ENCODE measurements at regions not wholly inside any gene's neighbourhood (a gene's known extent, or its start where the extent isn't known, plus 50 kb on each side); places are given as distances from the start of the nearest gene placed in this dataset.

DNA sequence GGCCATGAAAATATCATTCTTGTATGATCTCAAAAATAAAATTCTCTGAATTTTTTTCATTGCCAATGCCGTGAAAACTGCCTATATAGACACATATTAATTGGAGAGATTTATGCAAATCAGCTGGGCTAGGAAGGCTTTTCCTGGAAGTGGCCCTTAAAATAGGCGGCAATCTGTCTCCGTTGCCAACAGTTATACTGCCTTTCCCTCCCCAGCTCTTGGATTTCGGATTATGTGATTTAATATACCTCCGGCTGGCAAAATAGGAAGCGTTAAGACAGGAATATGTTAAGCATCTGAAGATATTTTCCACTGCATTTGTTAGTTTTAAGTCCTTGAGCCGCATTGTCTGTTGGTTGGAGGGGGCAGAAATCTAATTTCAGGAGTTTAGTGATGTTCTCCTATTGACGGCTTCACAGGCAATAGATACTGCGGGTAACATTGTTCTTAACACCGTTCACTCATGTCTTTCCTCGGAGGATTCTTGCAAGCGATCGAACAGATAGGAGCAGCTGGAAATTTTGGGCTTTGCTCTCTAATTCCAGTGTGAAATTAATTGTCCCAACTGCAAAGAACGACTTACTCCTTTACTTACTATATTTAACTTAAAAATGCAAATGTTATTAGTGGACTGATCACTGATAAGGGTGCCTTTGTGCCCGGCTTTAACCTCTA lies 113.3 kb downstream of the LINC00237 start:
- no peak for FAIRE-seq

DNA sequence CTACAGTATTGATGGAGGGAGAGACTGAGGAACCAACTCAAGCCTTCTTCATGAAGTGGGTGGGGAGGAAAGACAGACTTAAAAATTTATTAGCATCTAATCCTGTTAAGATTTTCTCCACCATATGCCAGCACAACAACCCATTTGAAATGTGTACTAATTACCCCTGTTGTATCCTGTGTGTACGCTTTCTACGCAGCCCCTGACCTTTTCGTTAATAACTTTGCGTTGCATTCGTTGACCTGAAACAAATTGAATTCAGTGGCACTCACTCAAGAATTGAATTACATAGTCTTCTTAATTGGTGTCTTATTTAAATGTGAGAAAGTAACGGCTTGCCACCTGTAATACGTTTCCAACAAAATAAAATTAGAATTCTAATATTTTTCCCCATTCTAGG lies 113.9 kb downstream of the LINC00237 start:
- FAIRE-seq = no peak

DNA sequence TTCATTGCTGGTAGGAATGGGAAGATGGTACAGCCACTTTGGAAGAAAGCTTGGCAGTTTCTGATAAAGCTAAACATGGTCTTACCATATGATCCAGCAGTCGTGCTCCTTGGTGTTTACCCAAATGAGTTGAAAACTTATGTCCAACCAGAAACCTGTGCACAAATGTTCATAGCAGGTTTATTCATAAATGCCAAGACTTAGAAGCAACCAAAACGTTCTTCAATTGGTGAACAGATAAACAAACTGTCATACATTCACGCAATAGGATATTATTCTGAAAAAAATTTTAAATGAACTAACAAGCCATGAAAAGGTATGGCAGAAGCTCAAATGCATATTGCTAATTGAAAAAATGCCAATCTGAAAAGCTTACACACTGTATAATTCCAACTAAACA lies 117.1 kb downstream of the LINC00237 start:
- no peak for FAIRE-seq

DNA sequence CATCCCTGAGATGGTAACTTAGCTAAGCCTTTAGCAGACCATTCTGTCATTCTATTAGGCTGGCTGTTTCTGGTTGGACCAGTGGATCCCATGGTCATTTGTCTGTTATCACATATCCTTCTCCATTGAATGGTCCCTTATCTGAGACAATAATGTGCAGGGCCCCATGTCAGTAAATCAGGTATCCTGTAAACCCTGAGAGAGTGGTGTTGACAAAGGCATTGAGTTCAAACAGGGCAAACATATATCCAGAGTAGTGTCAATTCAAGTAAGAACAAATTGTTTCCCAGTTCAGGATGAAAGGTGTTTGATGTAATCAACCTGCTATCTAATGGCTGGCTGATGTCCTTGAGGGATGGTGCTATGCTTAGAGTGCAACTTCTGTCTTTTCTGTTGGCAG lies 126.2 kb downstream of the LINC00237 start:
- FAIRE-seq = no peak

DNA sequence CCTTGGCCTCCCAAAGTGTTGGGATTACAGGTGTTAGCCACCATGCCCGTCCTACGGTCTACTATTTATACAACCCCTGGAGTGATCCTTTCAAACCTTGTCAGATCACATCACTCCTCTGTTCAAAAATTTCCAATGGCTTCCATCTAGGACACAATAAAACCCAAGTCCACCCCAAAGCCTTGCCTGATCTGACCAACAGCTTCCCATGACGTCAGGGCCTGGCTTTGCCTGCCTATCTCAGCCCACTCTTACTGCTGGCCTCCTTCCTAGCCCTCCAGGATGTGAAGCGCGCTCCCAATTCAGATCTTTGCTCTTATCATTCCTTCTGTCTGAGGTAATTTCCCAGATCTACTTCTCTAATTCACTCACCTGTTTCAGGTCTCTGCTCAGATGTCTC lies 128.4 kb downstream of the LINC00237 start:
- no peak for FAIRE-seq

DNA sequence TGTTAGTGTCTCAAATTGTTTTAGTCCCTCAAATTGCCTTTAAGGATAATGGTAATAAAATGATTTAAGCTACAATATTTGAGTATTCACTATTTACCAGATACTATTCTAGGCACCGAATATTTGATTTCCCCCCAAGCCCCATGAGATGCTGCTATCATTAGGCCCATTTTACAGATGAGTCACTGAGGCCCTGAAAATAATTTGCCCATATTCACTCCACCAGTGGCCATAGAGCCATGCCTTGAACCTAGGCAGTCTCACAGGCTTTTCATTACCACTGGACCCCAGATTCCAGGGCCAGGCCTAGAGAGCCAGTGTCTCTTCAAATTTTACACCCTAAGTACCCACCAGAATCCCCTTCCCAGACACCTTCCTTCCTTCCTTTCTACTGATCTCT lies 133.7 kb downstream of the LINC00237 start:
- FAIRE-seq = no peak

DNA sequence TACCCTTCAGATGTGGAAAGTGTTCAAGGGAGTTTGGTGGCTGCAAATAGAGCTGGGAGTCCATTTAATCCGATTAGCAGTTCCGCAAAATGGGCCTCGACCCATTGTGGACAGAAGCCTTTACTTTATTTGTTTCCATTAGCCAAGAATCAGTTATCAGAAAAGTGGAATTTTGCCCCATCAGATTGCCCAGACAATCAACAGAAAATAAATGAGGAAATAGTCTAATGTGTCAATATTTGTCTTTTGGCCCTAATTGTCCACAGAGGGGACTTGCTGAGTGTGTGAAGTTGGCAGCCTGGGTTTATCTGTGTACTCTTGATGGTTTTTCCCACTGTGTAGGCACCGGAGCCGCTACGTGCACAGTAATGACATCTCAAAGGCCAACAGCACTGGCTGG lies 134.3 kb downstream of the LINC00237 start:
- FAIRE-seq = no peak

DNA sequence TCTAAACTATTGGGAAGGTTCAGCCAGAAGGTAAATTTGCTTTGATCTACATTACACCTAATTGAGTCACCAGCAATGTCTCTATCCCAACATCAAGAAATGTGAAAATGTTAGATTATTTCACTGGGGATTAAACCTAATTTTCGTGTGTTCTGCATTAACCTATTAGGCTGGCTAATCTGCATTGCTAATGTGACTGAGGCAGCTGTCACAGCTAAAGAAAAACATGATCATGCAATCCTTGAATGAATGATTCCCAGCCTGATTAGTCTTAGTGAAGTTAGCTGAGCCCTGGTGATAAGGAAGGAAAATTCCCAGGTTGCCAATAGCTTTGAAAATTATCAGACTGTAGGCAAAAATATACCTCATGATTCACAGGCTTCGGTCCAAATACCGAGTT lies 135.3 kb downstream of the LINC00237 start:
- no peak for FAIRE-seq

DNA sequence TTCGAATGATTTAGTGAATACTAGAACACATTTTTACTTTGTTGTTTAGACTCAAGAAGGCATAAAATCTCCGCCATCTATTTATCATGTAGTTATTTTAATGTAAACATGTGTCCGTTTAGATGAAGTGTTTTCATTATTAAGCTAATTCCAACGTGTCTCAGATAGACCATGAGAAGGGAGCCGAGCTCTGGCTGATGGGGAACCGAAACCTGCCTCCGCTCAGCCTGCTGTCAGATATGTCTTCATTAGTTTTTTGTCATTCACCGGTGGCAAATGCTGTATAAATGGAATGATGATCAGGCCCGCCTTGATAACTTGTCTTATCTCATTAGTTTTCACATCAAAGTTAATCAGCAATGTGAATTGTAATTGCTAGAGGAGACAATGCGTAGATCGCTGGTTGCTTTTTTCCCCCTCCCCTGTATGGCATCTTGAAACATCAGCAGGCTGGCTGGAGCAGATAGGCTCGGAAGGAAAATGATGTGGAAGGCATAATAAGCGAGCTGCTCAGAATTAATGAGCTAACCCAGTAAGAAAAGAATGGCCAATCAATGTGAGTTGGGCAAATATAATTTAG lies 136.4 kb downstream of the LINC00237 start:
- no peak for FAIRE-seq

DNA sequence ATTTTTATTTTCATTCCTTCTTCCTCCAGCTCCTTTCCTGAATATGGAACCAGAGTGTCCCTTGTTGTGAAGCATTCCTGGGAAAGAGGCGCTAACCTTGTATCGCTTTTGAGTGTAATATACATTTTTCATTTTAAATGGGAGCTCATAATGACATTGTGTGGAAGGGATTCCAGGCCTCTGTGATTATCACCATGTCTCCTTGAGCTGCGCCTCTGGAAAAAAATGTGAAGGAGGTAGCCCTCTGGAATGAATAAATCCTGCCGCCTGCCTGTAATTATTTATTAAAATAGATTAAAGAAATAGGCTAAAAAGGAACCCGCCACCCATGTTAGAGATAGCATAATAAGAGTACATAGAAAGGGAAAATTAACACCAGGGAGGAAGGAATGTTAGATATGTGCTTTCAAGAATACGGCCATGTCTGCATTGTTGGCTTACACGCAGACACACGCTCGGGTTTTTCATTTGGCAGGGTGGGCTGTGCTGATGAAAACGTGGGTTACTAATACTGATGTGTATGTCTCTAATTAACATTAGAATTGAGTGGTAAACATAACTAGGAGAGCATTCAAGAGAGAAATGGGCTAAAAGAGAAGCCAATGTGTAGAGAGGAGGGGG lies 138.5 kb downstream of the LINC00237 start:
- no peak for FAIRE-seq

DNA sequence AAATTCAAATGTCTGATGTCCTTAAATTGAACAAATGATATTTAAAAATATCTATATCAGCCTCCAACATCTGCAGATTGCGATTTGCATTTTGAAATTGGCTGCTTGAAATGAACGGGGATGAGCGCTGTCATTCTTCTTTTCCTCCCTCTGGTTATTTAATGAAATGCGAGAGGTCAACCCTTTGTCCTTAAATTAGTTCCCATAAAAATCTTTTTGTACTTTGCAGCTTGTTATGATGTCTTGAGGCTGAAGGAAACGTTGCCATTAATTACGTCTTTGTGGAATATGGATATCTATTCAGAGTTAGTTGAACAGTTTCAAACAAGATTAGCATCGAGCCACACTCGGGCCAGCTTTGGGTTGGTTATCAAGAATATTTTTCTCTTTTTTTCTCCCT lies 140.0 kb downstream of the LINC00237 start:
- FAIRE-seq = no peak

DNA sequence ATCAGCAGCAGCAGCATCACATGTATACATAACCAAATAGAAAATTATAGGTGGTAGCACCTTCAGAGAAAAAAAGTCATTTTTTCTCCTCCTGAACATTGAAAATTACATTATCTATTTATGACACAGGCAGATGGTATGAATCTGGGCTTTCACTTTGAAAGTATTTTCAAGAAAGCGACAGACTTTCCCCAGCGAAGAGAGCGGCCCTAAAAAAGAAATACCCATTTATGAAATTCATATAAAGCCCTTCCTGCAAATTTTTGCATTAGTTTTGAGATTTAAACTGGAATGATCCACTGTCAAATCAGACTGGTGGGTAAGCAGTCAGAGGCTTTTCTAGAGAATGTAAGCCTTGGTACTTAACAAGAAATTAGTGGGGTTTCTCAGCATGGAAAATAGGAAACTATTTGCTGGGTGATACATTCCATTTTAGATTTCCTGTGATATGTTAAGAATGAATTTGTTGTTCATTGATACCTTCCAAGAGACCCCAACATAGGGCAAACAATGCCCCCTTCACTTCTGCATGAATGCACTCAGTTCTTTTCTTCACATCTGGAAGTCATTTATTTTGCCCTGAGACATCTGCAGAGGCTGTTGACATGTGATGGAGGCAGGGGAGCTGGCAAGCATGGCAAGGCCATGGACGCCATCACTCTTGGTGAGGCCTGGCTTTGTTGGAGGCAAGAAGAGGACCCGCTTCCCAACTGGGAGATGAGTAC lies 147.0 kb downstream of the LINC00237 start:
- FAIRE-seq = no peak

DNA sequence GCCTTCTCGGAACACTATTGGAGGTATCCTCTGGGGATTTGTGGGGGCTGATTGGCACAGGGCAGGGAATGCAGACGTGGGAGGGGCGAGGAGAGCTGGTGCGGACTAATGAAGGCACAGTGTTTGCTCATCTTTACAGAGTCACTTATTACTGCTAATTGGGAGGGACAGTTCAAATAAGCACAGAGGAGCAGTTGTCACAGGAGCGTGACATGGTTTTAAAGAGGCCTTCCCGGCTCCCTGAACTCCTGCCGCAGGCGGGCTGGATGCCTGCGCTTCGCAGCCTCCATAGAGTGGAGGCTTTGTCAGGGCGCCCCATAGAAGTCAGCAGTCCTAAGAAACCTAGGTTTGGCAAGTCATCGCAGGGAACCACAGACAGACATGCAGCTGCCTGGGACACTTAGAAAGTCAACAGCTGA lies 149.6 kb downstream of the LINC00237 start:
- FAIRE-seq = no peak

DNA sequence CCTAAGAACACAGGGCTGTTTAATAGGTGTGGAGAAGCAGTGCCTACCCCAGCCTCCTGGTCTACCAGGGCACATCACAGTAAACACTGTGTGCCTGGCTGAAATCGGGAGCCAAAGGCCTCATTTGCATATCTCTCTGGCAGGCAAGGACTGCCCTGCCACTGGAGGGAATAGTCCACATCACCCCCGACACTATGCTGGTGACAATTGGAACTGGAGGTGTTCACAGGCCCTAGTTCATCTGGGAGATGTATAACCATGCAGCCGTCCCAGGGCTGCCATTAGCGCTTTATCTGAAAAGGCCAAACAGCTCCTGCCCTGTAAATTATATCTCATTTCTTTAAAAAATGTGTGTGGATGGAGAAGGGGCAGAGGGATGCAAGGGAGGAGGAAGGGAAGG lies 150.3 kb downstream of the LINC00237 start:
- no peak for FAIRE-seq

DNA sequence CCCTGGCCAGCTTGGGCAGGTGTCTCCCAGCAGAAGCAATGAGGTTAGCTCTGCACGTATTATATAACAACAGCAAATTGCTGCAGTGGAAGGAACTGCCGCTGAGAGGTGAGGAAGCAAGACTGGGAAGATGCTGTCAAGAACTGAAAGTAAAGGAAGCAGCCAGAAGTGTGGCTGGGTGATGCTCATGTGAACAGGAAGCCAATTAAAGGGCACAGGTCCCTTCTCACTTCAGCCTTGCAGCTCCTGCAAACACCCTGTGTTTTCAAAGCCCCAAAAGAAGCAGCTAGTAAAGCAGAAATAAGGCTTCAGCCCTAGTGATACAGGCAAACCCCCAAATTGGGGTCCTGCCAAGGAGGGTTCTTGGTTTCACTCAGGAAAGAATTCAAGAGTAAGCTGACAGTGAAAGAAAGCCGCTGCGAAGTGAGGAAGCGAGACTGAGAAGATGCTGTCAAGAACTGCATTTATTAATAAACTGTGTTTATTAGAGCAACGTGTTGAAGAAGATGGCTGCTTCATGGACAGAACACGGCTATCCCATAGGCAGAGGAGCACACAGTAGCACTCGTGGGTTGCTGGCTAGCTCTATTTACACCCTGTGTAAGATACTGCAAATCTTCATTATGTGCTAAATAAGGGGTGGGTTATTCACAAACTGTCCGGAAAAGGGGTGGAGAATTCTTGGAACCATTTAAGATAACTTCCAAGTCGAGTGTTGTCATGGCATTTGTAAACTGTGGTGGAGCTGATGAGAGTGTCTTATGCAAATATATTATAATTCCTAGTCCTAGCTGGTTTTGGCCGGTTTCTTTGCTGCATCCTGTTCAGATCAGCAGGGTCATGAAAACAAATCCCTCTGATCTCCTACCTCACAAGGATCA lies 152.2 kb downstream of the LINC00237 start:
- FAIRE-seq = no peak

DNA sequence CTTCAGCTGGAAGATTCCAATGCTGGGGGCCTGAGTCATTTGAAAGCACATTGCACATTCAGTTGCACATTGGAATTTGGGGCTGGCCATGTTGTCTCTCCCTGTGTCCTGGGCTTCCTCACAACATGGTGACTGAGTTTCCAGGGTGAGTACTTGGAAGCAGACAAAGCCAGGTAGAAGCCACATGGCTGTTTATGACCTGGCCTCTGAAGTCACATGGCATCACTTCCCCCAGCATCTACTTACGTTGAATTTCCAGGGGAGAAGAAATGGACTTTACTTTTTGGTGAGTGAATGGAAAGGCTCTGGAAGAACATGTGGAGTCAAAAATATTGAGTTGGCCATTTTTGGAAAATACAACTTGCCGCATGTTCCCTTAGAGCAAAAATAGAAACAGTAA lies 155.5 kb downstream of the LINC00237 start:
- FAIRE-seq = no peak

DNA sequence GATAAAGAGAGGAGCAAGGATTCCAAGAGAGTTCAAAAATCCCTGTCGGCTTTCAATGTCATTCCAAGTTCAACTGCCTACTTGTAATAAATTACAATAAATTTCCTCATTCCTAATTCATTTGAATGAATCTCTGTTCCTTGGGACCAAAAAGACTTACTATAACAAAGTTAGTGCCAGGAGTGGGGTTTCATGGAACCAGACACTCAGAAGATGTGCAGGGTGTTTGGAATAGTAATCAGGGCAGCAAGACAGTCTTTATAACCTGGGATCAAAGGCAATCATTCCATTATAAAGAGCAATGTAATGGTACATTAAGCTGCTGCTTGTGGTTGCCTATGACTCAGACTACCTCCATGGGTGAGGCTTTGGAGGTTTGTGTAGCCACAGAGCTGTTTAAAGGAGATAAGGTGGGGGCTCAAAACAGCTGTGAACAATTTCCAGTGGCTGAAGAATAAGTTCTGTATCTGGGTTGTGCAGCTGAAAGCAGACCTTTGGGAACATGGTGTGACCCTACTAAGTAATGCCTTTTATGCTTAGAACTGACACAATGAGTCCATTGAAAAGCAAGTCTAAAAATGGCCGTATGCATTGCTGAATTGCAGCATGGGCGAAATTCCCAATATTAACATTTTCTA lies 159.9 kb downstream of the LINC00237 start:
- FAIRE-seq = no peak

DNA sequence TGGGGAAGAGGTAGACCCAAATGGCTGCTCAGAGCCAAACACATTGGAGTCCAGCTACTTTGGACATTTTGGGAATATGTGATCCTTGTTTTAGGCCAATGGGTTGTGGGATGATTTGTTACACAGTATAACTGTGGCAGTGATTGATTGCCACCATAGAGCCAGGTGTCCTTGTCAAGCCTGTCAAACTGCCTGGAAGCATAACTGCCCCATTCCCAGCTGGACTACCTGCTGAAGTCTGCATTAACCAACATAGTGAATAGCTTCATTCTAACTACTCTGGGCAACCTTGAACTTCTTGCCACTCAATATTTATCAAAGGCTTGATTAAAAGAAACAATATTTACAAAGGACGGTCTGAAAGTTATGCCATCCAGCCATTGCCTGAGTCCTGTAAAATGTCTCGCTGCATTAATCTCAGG lies 164.7 kb downstream of the LINC00237 start:
- no peak for FAIRE-seq

DNA sequence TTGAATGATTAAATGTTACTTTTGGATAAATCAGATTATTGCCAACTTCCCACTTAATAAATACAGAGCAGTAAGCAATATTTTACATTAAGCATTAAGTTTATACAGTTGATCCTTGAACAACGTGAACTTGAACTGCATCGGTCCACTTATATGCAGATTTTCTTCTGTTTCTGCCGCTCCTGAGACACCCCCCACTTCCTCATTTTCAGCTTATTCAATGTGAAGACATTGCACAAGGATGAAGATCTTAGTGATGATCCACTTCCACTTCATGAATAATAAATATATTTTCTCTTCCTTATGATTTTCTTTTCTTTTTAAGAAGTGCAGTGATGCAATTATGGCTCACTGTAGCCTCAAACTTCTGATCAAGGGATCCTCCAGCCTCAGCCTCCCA lies 167.2 kb downstream of the LINC00237 start:
- no peak for FAIRE-seq

DNA sequence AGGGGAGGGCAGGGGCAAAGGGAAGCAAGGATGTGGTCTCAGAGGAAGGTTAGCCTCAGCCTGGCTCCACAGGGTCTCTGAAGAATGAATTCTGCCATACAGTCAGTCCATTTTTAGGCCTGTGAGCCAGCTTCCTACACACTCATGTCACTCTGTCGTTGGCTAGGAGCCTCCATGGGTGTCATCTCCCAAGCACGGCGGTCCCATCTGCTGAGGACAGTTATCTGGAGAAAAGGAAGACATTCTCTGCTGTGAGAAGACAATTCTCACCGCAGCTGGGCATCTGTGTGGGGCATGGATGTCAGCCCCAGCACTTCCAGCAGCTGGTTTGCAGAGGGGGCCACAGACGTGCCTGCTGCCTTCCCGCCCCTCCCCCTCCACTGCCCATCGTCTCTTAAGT lies 167.6 kb downstream of the LINC00237 start:
- no peak for FAIRE-seq

DNA sequence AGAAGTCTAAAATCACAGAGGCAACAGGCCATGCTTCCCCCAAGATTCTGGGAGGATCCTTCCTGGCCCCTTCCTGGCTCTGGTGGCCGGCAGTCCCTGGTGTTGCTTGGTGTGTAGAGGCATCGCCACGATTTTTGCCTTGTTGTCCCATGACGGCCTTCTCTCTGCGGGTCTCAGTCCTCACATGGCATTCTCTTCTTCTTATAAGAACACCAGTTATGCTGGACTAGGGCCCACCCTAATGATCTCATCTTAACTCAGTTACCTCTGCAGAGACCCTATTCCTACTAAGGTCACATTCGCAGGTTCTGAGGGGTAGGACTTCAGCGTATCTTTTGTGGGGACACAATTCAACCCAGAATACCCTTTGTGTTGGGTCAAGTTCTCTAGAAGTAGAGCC lies 168.0 kb downstream of the LINC00237 start:
- no peak for FAIRE-seq

All from endometrium (tissue), 2 donors.